A673 (cell line): ENCODE measurements at regions not wholly inside any gene's neighbourhood (a gene's known extent, or its start where the extent isn't known, plus 50 kb on each side); places are given as distances from the start of the nearest gene placed in this dataset.
A peak's percentile ranks its signal among the peaks of the same experiment; 100 is the strongest.

ENCODE experiments used
- BruUV-seq: library from RNA; stranded (reverse); fragments of 400-500 nt; replicated peaks from 2 replicates; lab custom pipeline; 2021; lab: Mats Ljungman, UMichigan
- CTCF ChIA-PET: fragments of 300-600 bp; sonication (Branson Sonifier 250); formaldehyde crosslinking; loops from one replicate; lab custom pipeline; 2022; ENCODE audit warnings: antibody characterized with exemption; lab: Charles Lee
- POLR2A ChIA-PET: fragments of 300-600 bp; sonication (Branson Sonifier 250); formaldehyde crosslinking; loops from one replicate; lab custom pipeline; 2022; ENCODE audit warnings: antibody characterized with exemption; ENCODE audit not compliant: low non-redundant PET; lab: Charles Lee
- DNase-seq: peaks from one replicate; pipeline ENCODE4 v3.0.0-alpha.2; 2015; ENCODE audit warnings: low spot score
- H3K27ac ChIP-seq: fragments of 200-600 bp; sonication (generic); 2 replicates; pipeline ENCODE4 v1.5.1; 2016; ENCODE audit warnings: mixed run types, low read depth, mild to moderate bottlenecking, mixed read lengths, antibody characterized with exemption, low read length; ENCODE audit not compliant: poor library complexity, severe bottlenecking
- H3K27me3 ChIP-seq: fragments of 200-600 bp; sonication (generic); replicated peaks from 2 replicates; pipeline ENCODE4 v1.6.1; 2017; ENCODE audit warnings: mixed run types, low read depth, mild to moderate bottlenecking, mixed read lengths, antibody characterized with exemption, low read length; ENCODE audit not compliant: insufficient read depth, poor library complexity
- H3K36me3 ChIP-seq: fragments of 200-600 bp; sonication (generic); 2 replicates; pipeline ENCODE4 v1.6.1; 2016; ENCODE audit warnings: mixed run types, mild to moderate bottlenecking, mixed read lengths, antibody characterized with exemption, low read length; ENCODE audit not compliant: insufficient read depth, poor library complexity, severe bottlenecking
- H3K4me1 ChIP-seq: fragments of 200-600 bp; sonication (generic); 2 replicates; pipeline ENCODE4 v1.6.1; 2017; ENCODE audit warnings: mixed run types, mild to moderate bottlenecking, mixed read lengths, antibody characterized with exemption, low read length; ENCODE audit not compliant: insufficient read depth, poor library complexity, severe bottlenecking
- H3K4me3 ChIP-seq: fragments of 200-600 bp; sonication (generic); 2 replicates; pipeline ENCODE4 v1.5.1; 2016; ENCODE audit warnings: low read depth, mixed run types, mild to moderate bottlenecking, mixed read lengths, low read length; ENCODE audit not compliant: poor library complexity, severe bottlenecking
- H3K9me3 ChIP-seq: fragments of 200-600 bp; sonication (generic); 2 replicates; pipeline ENCODE4 v1.6.1; 2016; ENCODE audit warnings: mixed run types, low read depth, mild to moderate bottlenecking, mixed read lengths, antibody characterized with exemption, low read length; ENCODE audit not compliant: poor library complexity, severe bottlenecking
- EZH2 ChIP-seq: fragments of 200-600 bp; sonication (generic); IDR thresholded peaks from 2 replicates; pipeline ENCODE4 v1.6.1; 2017; ENCODE audit warnings: borderline replicate concordance, low read depth, mild to moderate bottlenecking, mixed read lengths, antibody characterized with exemption, low read length; ENCODE audit not compliant: poor library complexity, severe bottlenecking
- intact Hi-C: fragments of 100-400 bp; cut with micrococcal nuclease; formaldehyde crosslinking; loops from one replicate; pipeline ENCODE4 v1.10.0; 2022; ENCODE audit not compliant: unreplicated experiment
- TF ChIP-seq, protein P1 (sequence below): fragments of 300-800, 200-600 bp; sonication (generic); conservative IDR thresholded peaks from 2 replicates; pipeline ENCODE4 v1.5.1; 2017; ENCODE audit warnings: low read depth, mild to moderate bottlenecking, antibody characterized with exemption, low read length, moderate library complexity, mixed read lengths

GRCh38 chr10:55091691-55092328 lies 290.8 kb upstream of the PCDH15 start:
- Histone ChIP-seq H3K4me3 (no peak overlapping the region), H3K27ac (no peak overlapping the region), H3K36me3 (no peaks in the 10 kb centered on the region), H3K9me3 (no peaks in the 10 kb centered on the region), H3K4me1 (no peaks in the 10 kb centered on the region), H3K27me3 (no peaks in the 10 kb centered on the region)
- intact Hi-C loops: loop anchor here (5.0 kb wide), 1 partner anchor 170 kb away; no protein-coding TSS in a partner anchor
- POLR2A ChIA-PET: no interaction called here
- peak; percentile 7 for DNase-seq
- CTCF ChIA-PET: no interaction called here
- no peak for TF ChIP-seq EZH2
- TF ChIP-seq, protein P1, sequence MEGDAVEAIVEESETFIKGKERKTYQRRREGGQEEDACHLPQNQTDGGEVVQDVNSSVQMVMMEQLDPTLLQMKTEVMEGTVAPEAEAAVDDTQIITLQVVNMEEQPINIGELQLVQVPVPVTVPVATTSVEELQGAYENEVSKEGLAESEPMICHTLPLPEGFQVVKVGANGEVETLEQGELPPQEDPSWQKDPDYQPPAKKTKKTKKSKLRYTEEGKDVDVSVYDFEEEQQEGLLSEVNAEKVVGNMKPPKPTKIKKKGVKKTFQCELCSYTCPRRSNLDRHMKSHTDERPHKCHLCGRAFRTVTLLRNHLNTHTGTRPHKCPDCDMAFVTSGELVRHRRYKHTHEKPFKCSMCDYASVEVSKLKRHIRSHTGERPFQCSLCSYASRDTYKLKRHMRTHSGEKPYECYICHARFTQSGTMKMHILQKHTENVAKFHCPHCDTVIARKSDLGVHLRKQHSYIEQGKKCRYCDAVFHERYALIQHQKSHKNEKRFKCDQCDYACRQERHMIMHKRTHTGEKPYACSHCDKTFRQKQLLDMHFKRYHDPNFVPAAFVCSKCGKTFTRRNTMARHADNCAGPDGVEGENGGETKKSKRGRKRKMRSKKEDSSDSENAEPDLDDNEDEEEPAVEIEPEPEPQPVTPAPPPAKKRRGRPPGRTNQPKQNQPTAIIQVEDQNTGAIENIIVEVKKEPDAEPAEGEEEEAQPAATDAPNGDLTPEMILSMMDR: peak; percentile 71
- BruUV-seq: no TSS peak

GRCh38 chr10:55078121-55078520 lies 277.1 kb upstream of the PCDH15 start:
- POLR2A ChIA-PET: no interaction called here
- intact Hi-C loops: no loop called here
- no peaks in the 10 kb centered on the region for H3K4me1 ChIP-seq
- no peaks in the 10 kb centered on the region for H3K36me3 ChIP-seq
- H3K27me3 ChIP-seq: no peaks in the 10 kb centered on the region
- H3K4me3 ChIP-seq: no peak overlapping the region
- peaks cover 18% of the 10 kb centered on the region for H3K9me3 ChIP-seq
- TF ChIP-seq, protein P1: no peak
- no peak for TF ChIP-seq EZH2
- no peak overlapping the region for H3K27ac ChIP-seq
- CTCF ChIA-PET: no interaction called here
- BruUV-seq: no TSS peak
- no peak for DNase-seq

DNA sequence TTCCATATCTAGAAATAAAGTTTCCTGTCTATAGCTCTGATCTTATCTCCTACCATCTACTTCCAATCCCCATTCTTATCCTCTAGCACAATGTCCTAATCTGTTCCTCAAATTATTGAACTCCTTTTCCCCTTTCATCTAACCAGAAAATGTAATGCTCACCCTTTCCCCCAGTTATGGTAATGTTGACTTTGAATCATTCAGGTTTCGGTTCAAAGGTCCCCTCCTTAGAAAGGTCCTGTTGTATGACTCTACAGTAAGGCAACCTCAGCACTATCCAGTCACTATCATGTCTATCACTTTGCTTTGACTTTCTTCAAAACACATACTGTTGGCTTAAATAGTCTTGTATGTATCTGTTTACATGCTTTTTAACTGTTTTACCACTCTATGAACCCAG lies 264.2 kb upstream of the PCDH15 start:
- no peaks in the 10 kb centered on the region for H3K36me3 ChIP-seq
- H3K4me1 ChIP-seq: no peaks in the 10 kb centered on the region
- no peak overlapping the region for H3K4me3 ChIP-seq
- DNase-seq: no peak
- POLR2A ChIA-PET: no interaction called here
- H3K27me3 ChIP-seq: no peaks in the 10 kb centered on the region
- CTCF ChIA-PET: no interaction called here
- peaks cover 4% of the 10 kb centered on the region for H3K9me3 ChIP-seq
- no TSS peak for BruUV-seq
- TF ChIP-seq, protein P1: no peak
- TF ChIP-seq EZH2: no peak
- no peak overlapping the region for H3K27ac ChIP-seq
- intact Hi-C loops: no loop called here
